Suprapubic skin (tissue), 4 donors: ENCODE measurements at regions not wholly inside any gene's neighbourhood (a gene's known extent, or its start where the extent isn't known, plus 50 kb on each side); places are given as distances from the start of the nearest gene placed in this dataset.

Experiments
- POLR2A ChIP-seq, 2 donors: fragments of 450-650 bp; IDR thresholded peaks; one replicate each; pipeline ENCODE4 v1.6.1; 2017; ENCODE audit warnings: antibody characterized with exemption in 2 of 2, mild to moderate bottlenecking in 2 of 2, moderate library complexity in 2 of 2
- POLR2AphosphoS5 ChIP-seq, 3 donors: sonication (generic); formaldehyde crosslinking; IDR thresholded peaks; one replicate each; pipeline ENCODE4 v1.6.1; 2017; ENCODE audit warnings: antibody characterized with exemption in 3 of 3

DNA sequence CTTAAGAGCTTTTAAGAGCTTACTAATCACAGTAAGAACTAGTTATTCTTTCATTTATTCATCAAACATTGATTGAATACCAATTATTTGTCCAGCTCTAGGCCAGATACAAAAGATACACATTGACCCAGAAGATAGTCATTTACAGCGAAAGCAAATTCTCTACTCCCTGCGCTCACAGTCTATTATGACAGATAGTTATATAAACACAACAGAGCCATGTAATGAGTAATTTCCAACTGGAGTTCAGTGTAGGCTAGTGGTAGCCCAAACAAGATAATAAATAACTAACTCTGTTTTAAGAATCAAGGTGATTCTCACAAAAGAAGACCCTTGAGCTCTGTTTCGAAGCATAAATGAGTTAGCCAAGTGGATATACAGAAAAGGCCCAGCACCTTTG, 397.8 kb upstream of the TLE4 start:
- TF ChIP-seq POLR2A (IDR thresholded peaks at IDR 0.05): no peak
- no peak for TF ChIP-seq POLR2AphosphoS5 (IDR thresholded peaks at IDR 0.05)
